HG03571 (cell line): ENCODE measurements at regions not wholly inside any gene's neighbourhood (a gene's known extent, or its start where the extent isn't known, plus 50 kb on each side); places are given as distances from the start of the nearest gene placed in this dataset.

ENCODE experiments used
- ATAC-seq: cut with Tn5 transposase; IDR thresholded peaks from one replicate; pipeline ENCODE4 v1.9.1; 2021; ENCODE audit not compliant: unreplicated experiment

DNA sequence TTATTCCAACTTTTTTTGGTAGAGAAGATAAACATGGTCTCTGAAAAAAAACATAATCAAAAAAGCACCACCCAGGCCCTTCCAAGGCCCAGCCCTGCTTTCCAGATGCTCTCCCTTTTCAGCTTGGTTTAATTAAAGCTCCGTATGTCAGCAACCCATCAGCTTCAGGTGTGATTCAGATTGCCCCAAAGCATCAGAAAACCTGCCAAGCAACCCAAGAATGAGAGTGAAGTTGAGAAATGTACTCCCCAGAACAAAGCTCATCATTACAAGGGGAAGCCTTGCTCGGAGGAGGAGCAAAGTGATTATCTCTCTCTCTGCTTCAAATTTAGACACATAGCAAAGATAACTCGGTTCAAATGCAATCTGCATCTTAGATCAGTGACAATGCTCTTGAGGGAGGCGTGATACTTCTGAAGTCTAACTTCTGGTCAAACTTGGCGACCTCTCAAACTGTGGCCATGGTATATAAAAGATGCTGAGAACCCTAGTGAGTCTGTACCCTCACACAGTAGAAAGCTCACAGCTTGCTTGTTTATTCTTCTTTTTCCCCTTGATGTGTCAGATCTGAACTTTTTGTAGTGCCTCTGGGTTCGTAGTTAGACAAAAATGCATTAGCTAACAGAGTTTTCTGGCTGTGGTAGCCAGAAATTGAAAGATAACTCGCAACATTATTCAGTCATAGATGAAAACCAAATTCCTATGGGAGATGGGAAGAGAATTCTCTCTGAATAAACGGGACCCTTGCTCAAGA is 63.3 kb upstream of the ZC3H11B start:
- ATAC-seq = no peak

DNA sequence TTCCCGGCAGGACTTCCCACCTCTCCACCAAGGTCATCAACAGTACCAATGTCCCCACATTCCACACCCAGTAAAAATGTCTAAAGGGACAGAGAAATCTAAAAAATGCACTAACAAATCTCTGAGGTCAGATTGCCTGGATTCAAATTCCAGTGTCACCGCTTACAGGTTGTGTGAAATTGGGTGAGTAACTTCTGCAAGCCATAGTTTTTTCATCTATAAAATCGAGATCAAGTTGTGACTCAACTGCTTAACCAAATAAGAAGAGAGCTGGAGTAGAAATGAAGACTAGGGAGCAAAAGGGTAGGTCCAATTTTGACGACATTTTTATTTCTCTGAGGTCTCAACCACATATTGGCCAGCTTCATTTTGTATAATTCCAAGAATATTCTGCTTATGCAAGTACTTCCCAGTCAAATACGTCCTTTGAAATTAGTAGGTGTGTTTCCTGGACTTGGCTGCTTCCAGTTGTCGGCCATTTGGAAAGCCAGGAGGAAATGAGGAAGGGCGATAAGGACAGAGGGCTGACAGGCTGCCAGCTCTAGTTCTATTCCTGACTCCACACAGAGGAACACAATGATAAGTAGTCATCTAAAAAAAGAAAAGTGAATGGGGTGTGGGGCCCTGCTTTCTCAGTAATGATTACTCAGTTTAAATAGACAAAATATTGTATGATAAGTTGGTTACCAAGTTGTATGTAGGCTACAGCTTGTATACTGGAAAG is 57.7 kb upstream of the ZC3H11B start:
- no peak for ATAC-seq

DNA sequence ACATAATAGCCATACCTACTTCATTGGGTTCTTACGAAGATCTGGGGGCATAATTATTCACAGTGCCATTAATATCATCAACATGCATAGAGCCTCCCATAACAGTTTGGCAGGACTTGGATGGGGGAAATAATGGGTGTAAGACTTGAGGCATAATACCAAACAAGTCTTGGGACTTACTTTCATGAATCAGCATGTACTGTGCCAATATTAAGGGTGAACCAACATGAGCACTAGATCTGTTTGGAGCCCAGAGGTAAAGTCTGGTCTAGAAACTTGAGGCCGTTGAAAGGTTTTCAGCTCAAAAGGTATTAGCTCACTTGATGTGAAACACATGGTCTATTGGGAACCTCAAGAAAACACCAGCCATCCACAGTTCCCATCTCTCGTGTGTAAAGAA is 56.7 kb upstream of the ZC3H11B start:
- no peak for ATAC-seq

DNA sequence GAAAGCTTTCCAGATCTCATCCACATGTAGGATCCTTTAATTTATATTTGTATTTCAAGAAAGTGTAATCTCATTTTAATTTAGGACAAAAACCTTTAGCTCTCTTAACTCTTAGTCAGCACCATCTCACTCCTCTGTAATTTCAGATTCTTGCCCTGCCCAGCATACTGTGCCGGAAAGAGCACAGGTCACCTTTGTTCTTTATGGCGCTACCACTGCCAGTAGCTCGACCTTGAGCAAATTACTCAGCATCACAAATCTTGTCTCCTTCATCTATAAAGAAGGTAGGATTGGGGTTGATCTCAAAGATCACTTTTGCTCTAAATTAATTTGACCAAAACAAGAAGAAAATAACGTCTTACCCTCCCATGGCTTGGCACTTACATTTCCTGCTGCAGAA is 56.1 kb upstream of the ZC3H11B start:
- ATAC-seq = no peak

DNA sequence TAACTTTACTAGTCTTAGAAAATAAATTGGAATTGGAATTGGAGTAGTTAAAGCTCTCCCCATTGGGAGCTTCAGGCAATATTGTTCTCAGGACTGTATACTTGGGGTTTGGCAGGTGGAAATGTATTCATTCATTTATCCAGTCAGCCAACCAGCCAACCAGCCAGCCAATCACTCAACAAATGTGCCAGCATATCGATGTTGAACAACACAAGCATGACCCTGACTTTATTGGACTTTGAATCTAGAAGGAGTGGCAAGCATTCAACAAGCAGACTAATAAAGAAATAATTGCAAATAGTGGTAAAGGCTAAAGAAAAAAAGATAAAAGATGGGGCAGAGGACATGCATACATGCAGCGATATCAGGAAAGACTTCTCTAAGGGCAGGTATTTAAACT is 55.5 kb upstream of the ZC3H11B start:
- no peak for ATAC-seq

DNA sequence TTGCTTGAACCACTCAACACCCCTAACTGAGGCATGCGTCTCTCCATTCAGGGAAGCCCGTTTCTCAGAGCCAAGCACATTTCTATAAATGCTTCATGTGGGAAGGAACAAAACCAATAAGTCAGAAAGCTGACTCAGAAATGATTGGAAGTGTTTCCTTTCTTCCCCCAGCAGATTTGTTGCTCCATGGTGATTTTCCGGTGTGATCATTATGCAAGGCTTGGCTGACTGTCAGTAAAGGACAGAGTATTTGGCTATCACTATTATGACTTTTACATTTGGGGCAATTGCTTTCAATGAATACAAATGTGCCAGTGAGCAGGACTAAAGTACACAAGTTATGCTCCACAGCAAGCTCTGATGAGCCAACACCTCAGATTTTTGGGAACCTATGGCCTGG is 53.3 kb upstream of the ZC3H11B start:
- ATAC-seq = no peak

DNA sequence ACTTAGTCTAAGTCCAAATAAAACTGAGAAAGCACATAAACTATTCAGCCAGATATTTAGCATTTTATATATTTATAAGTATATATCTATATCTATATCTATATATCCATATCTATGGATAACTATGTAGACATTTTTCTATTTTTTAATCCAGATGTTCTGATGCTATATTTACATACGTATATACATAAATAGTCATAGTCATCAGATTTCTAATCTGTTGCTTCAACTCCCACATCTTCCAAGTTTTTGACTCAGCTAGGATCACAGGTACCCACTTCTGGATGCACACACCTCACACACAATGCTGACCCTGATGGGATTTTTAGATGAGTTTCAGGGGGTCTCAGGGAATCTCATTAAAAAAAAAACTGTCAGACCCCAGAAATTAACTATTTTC is 52.2 kb upstream of the ZC3H11B start:
- ATAC-seq = no peak

DNA sequence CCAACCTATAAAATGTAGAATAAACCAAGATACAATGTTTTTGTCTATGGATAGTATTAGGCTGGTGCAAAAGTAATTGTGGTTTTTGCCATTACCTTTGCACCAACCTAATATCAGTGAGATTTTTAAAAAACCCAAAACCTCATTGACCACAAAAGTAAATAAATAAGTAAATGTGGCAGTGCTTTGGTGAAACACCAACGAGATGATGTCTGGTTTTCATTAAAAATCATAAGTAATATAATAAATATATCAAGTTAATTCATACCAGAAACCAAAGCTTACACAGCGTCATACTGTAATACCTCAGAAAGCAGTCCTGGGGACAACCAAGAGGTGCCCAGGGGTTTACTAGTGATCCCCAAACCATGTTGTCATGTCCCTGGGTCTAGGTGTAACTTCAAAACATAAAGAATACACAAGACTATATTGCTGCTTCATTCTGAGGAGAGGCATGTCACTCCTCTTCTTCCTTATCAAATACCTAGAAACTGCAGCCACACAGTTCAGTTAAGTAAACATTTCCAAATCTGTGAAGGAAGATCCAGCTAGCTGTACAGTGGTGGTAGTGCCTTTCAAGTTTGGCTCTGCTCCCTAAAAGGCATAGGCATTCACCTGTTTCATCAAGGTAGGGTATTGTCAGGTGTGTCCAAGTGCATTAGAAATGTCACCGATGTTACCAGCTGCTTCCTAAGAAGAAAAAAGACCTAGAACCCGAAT is 51.6 kb upstream of the ZC3H11B start:
- no peak for ATAC-seq
